ENCODE measurements at regions not wholly inside any gene's neighbourhood (a gene's known extent, or its start where the extent isn't known, plus 50 kb on each side); places are given as distances from the start of the nearest gene placed in this dataset.

GRCh38 chr19:30309176-30309575 is 63.0 kb upstream of the ZNF536 start:
- Histone ChIP-seq H3K4me1 (ENCODE audit: control insufficient read depth, insufficient read depth, low read length) (no peaks in the 10 kb centered on the region), H3K27me3 (replicated peaks; ENCODE audit: control insufficient read depth, insufficient read depth, low read length) (no peaks in the 10 kb centered on the region), H3K36me3 (ENCODE audit: control insufficient read depth, insufficient read depth, low read length, severe bottlenecking) (no peaks in the 10 kb centered on the region), H3K4me3 (ENCODE audit: low read length) (no peak overlapping the region), H3K9me3 (ENCODE audit: control insufficient read depth, low read length) (no peaks in the 10 kb centered on the region), H3K9ac (ENCODE audit: low read length) (no peak overlapping the region)
- no peak for DNase-seq (ENCODE audit: low read depth)

DNA sequence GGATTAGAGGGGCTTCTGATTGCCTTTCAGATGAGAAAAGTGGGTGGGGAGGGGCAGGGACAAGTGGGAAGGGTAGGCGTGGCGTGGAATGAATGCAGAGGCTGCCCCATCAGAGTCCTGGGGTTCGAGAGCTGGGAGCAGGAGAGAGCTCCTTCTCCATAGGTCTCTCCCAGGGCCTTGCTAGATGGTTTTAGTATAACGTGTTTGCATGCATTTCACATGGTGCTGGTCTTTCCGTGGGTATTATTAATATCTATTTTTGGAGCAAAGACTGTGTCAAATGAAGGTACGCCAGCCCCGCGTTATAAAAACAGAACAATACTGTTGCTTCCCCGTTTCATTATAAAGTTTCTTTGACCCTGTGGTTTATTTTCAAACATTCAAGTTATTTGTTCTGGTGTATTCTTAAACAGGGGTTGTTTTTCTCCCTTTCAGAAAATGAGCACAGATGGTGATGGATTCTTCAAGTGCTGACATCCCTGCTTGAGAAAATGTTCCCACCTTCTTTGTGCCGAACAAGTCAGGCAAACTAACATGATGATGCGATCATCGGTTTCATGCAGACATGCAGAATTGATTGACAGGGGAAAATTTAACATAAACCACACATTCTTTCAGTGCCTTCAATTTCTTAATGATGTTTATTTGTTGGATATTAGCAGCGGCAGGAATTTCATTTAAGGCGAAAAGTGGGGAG is 62.1 kb upstream of the ZNF536 start:
- no peaks in the 10 kb centered on the region for H3K27me3 ChIP-seq (replicated peaks; ENCODE audit: control insufficient read depth, insufficient read depth, low read length)
- H3K9ac ChIP-seq (ENCODE audit: low read length): no peak overlapping the region
- no peak overlapping the region for H3K4me3 ChIP-seq (ENCODE audit: low read length)
- no peaks in the 10 kb centered on the region for H3K4me1 ChIP-seq (ENCODE audit: control insufficient read depth, insufficient read depth, low read length)
- no peaks in the 10 kb centered on the region for H3K36me3 ChIP-seq (ENCODE audit: control insufficient read depth, insufficient read depth, low read length, severe bottlenecking)
- H3K9me3 ChIP-seq (ENCODE audit: control insufficient read depth, low read length): no peaks in the 10 kb centered on the region
- DNase-seq (ENCODE audit: low read depth): no peak

- Histone ChIP-seq H3K9me3 (ENCODE audit: control insufficient read depth, low read length) (no peaks in the 10 kb centered on the region), H3K4me3 (ENCODE audit: low read length) (no peak overlapping the region), H3K4me1 (ENCODE audit: control insufficient read depth, insufficient read depth, low read length) (no peaks in the 10 kb centered on the region), H3K9ac (ENCODE audit: low read length) (no peak overlapping the region), H3K36me3 (ENCODE audit: control insufficient read depth, insufficient read depth, low read length, severe bottlenecking) (no peaks in the 10 kb centered on the region), H3K27me3 (replicated peaks; ENCODE audit: control insufficient read depth, insufficient read depth, low read length) (no peaks in the 10 kb centered on the region)
- DNase-seq (ENCODE audit: low read depth): no peak
These were observed 61.5 kb upstream of the ZNF536 start for GRCh38 chr19:30310602-30311263.

DNA sequence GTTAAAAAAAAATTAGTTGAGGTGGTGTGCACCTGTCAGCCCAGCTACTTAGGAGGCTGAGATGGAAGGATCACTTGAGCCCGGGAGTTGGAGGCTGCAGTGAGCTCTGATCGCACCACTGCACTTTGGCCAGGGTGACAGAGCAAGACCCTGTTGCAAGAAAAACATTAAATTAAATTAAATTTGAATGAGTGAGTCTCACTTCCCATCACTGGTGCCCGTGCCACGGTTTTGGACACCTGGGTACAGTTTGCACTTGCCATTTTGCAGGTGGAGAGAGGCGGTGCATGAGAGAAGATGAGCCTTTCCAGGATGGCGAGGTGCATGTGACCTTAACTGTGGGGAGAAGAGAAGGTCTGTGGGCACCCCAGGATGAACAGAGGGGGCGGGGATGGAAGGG is 60.3 kb upstream of the ZNF536 start:
- Histone ChIP-seq H3K9ac (ENCODE audit: low read length) (no peak overlapping the region), H3K27me3 (replicated peaks; ENCODE audit: control insufficient read depth, insufficient read depth, low read length) (no peaks in the 10 kb centered on the region), H3K4me3 (ENCODE audit: low read length) (no peak overlapping the region), H3K36me3 (ENCODE audit: control insufficient read depth, insufficient read depth, low read length, severe bottlenecking) (no peaks in the 10 kb centered on the region), H3K9me3 (ENCODE audit: control insufficient read depth, low read length) (peaks cover 2% of the 10 kb centered on the region), H3K4me1 (ENCODE audit: control insufficient read depth, insufficient read depth, low read length) (no peaks in the 10 kb centered on the region)
- no peak for DNase-seq (ENCODE audit: low read depth)

GRCh38 chr19:30312582-30313352 is 59.4 kb upstream of the ZNF536 start:
- Histone ChIP-seq H3K4me1 (ENCODE audit: control insufficient read depth, insufficient read depth, low read length) (no peaks in the 10 kb centered on the region), H3K36me3 (ENCODE audit: control insufficient read depth, insufficient read depth, low read length, severe bottlenecking) (no peaks in the 10 kb centered on the region), H3K9me3 (ENCODE audit: control insufficient read depth, low read length) (peaks cover 2% of the 10 kb centered on the region), H3K4me3 (ENCODE audit: low read length) (no peak overlapping the region), H3K27me3 (replicated peaks; ENCODE audit: control insufficient read depth, insufficient read depth, low read length) (no peaks in the 10 kb centered on the region), H3K9ac (ENCODE audit: low read length) (no peak overlapping the region)
- no peak for DNase-seq (ENCODE audit: low read depth)

DNA sequence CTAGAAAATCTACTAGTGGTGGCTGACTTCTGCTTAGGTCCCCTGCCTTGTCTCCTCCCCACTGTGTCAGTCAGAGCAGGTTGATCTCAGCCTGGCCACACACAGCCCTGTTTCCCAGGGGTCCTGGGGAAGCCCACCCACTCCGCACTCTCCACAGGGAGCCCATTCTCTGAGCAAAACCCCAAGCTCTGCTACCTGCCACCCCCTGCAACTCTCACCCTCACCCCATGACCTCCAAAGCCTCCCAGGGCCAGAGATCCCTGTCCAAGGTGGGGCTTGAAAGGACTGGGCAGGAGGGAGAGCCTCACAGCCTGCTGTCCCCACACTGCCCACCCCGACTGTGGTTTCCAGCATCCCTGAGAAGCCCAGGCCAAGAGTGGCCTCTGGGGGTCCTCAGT is 58.8 kb upstream of the ZNF536 start:
- Histone ChIP-seq H3K27me3 (replicated peaks; ENCODE audit: control insufficient read depth, insufficient read depth, low read length) (no peaks in the 10 kb centered on the region), H3K4me3 (ENCODE audit: low read length) (no peak overlapping the region), H3K9me3 (ENCODE audit: control insufficient read depth, low read length) (peaks cover 2% of the 10 kb centered on the region), H3K36me3 (ENCODE audit: control insufficient read depth, insufficient read depth, low read length, severe bottlenecking) (no peaks in the 10 kb centered on the region), H3K9ac (ENCODE audit: low read length) (no peak overlapping the region), H3K4me1 (ENCODE audit: control insufficient read depth, insufficient read depth, low read length) (no peaks in the 10 kb centered on the region)
- no peak for DNase-seq (ENCODE audit: low read depth)

DNA sequence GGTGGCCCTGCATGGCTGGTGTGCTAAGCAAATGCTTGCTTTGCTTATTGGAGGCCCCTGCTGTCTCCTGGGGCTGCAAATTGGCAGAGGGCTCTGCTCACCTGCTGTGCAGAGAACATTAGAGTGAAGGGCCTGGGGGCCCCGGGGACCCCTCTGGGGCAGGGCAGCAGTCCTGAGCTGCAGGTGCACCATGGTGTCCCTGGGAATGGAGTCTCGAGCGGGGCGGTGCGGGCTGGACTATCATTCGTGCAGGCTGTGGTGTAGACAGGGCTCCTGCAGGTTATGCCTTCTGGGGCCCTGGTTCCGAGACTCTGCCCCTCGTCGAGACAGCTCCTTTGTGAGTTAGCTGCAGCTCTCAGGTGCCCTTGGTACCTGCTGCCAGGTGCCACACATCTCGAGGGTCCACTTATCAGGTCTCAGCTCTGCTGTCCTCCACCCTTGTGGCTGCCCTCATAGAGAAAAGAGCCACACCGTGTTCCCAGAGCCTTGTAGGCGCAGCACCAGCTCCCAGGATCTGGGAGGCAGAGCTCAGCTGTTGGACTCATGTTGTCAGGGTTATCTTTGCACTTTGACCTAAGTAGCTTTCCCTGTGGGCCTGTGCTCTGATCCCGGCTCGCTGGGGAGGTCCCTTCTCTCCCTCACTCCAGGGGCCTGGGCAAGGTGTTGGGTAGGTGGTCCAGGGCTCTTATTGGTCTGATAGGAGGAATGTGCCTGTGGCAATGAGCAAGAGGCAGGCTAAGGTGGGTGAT is 58.0 kb upstream of the ZNF536 start:
- peaks cover 2% of the 10 kb centered on the region for H3K9me3 ChIP-seq (ENCODE audit: control insufficient read depth, low read length)

DNA sequence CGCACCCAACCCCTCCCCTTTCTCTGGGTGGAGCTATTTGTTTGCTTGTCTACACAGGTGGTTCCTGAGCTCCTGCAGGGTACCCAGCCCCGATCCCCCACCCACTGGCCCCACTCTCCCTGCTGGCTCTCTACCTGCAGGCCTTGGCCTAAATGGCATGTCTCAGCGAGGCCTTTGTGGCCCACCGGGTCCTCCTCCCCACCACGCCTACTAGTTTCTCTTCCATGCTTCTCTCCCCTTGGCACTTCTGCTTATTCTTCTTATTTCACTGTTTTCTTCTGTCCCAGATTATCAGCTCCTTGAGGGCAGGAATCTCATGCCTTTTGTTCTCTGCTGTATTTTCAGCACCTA is 57.4 kb upstream of the ZNF536 start:
- DNase-seq (ENCODE audit: low read depth): no peak
- H3K9me3 ChIP-seq (ENCODE audit: control insufficient read depth, low read length): peaks cover 2% of the 10 kb centered on the region
- H3K27me3 ChIP-seq (replicated peaks; ENCODE audit: control insufficient read depth, insufficient read depth, low read length): no peaks in the 10 kb centered on the region
- no peaks in the 10 kb centered on the region for H3K4me1 ChIP-seq (ENCODE audit: control insufficient read depth, insufficient read depth, low read length)
- H3K4me3 ChIP-seq (ENCODE audit: low read length): no peak overlapping the region
- H3K36me3 ChIP-seq (ENCODE audit: control insufficient read depth, insufficient read depth, low read length, severe bottlenecking): no peaks in the 10 kb centered on the region
- no peak overlapping the region for H3K9ac ChIP-seq (ENCODE audit: low read length)

More for the DNA sequence above, 58.0 kb upstream of the ZNF536 start:
- Histone ChIP-seq H3K9ac (ENCODE audit: low read length) (no peak overlapping the region), H3K4me1 (ENCODE audit: control insufficient read depth, insufficient read depth, low read length) (no peaks in the 10 kb centered on the region), H3K36me3 (ENCODE audit: control insufficient read depth, insufficient read depth, low read length, severe bottlenecking) (no peaks in the 10 kb centered on the region), H3K4me3 (ENCODE audit: low read length) (no peak overlapping the region), H3K27me3 (replicated peaks; ENCODE audit: control insufficient read depth, insufficient read depth, low read length) (no peaks in the 10 kb centered on the region)
- no peak for DNase-seq (ENCODE audit: low read depth)

DNA sequence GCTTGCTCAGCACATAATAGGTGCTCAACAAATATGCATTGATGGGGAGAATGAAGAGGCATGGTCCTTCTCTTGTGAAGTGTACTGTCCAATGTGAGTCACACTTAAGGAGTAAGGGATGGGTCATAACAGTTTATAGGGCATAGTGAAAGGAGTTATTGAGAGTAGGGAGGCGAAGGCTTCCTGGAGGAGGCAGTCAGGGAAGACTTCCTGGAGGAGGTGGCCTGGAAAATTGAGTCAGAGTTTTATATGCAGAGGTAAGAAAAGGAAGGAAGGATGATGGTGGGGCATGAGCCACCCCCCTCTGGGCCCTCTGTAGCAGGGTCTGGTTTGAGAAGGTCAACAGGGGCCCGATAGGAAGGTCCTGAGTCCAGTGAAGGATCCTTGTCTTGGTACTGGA is 57.0 kb upstream of the ZNF536 start:
- DNase-seq (ENCODE audit: low read depth): no peak
- no peak overlapping the region for H3K9ac ChIP-seq (ENCODE audit: low read length)
- H3K4me3 ChIP-seq (ENCODE audit: low read length): no peak overlapping the region
- H3K36me3 ChIP-seq (ENCODE audit: control insufficient read depth, insufficient read depth, low read length, severe bottlenecking): no peaks in the 10 kb centered on the region
- no peaks in the 10 kb centered on the region for H3K27me3 ChIP-seq (replicated peaks; ENCODE audit: control insufficient read depth, insufficient read depth, low read length)
- peaks cover 2% of the 10 kb centered on the region for H3K9me3 ChIP-seq (ENCODE audit: control insufficient read depth, low read length)
- no peaks in the 10 kb centered on the region for H3K4me1 ChIP-seq (ENCODE audit: control insufficient read depth, insufficient read depth, low read length)

- Histone ChIP-seq H3K27me3 (replicated peaks; ENCODE audit: control insufficient read depth, insufficient read depth, low read length) (no peaks in the 10 kb centered on the region), H3K9me3 (ENCODE audit: control insufficient read depth, low read length) (peaks cover 2% of the 10 kb centered on the region), H3K4me3 (ENCODE audit: low read length) (no peak overlapping the region), H3K9ac (ENCODE audit: low read length) (no peak overlapping the region), H3K36me3 (ENCODE audit: control insufficient read depth, insufficient read depth, low read length, severe bottlenecking) (no peaks in the 10 kb centered on the region), H3K4me1 (ENCODE audit: control insufficient read depth, insufficient read depth, low read length) (no peaks in the 10 kb centered on the region)
- no peak for DNase-seq (ENCODE audit: low read depth)
These were observed 56.1 kb upstream of the ZNF536 start for GRCh38 chr19:30316000-30316491.

- Histone ChIP-seq H3K4me1 (ENCODE audit: control insufficient read depth, insufficient read depth, low read length) (no peaks in the 10 kb centered on the region), H3K36me3 (ENCODE audit: control insufficient read depth, insufficient read depth, low read length, severe bottlenecking) (no peaks in the 10 kb centered on the region), H3K9ac (ENCODE audit: low read length) (no peak overlapping the region), H3K9me3 (ENCODE audit: control insufficient read depth, low read length) (peaks cover 2% of the 10 kb centered on the region), H3K27me3 (replicated peaks; ENCODE audit: control insufficient read depth, insufficient read depth, low read length) (no peaks in the 10 kb centered on the region), H3K4me3 (ENCODE audit: low read length) (no peak overlapping the region)
- no peak for DNase-seq (ENCODE audit: low read depth)
These were observed 55.6 kb upstream of the ZNF536 start for GRCh38 chr19:30316560-30317106.

All from adipocyte (in vitro differentiated cells).